Ascending aorta (tissue), 2 donors: ENCODE measurements at regions not wholly inside any gene's neighbourhood (a gene's known extent, or its start where the extent isn't known, plus 50 kb on each side); places are given as distances from the start of the nearest gene placed in this dataset.

ENCODE experiments used
- DNase-seq, 2 donors: peaks; one replicate each; pipeline ENCODE4 v3.0.0-alpha.2; 2019; ENCODE audit warnings: low spot score in 2 of 2
- H3K27ac ChIP-seq, 2 donors: fragments of 200-600 bp; sonication (generic); one replicate each; pipeline ENCODE4 v1.5.1; 2016 to 2017; ENCODE audit warnings: mild to moderate bottlenecking in 1 of 2
- H3K27me3 ChIP-seq: fragments of 200-600 bp; sonication (generic); one replicate; pipeline ENCODE4 v1.5.1; 2017
- H3K36me3 ChIP-seq, 2 donors: fragments of 200-600 bp; sonication (generic); one replicate each; pipeline ENCODE4 v1.5.1; 2016
- H3K4me1 ChIP-seq, 2 donors: fragments of 200-600 bp; sonication (generic); one replicate each; pipeline ENCODE4 v1.5.1; 2016 to 2017; ENCODE audit warnings: mild to moderate bottlenecking in 1 of 2
- H3K4me3 ChIP-seq, 2 donors: fragments of 200-600 bp; sonication (generic); one replicate each; pipeline ENCODE4 v1.5.1; 2016 to 2017; ENCODE audit warnings: mild to moderate bottlenecking in 1 of 2
- H3K9me3 ChIP-seq, 2 donors: fragments of 200-600 bp; sonication (generic); one replicate each; pipeline ENCODE4 v1.5.1; 2016
- CTCF ChIP-seq, 3 experiments: fragments of 200-600 bp in 2 of 3; fragments of 450-650 bp in 1 of 3; sonication (generic) in 2 of 3; IDR thresholded peaks; one replicate each; pipeline ENCODE4 v1.5.1; 2016 to 2019; ENCODE audit warnings: antibody characterized with exemption in 3 of 3, mild to moderate bottlenecking in 1 of 3, moderate library complexity in 1 of 3
- intact Hi-C: fragments of 100-400 bp; cut with DNase I; formaldehyde crosslinking; loops from one replicate; pipeline ENCODE4 v1.15.1; 2023

- Histone ChIP-seq H3K27ac (peak overlapping the region; percentile 6 to 33), H3K27me3 (no peaks in the 10 kb centered on the region), H3K36me3 (no peaks in the 10 kb centered on the region), H3K4me1 (peaks cover 7 to 26% of the 10 kb centered on the region in 2 donors), H3K9me3 (no peaks in the 10 kb centered on the region), H3K4me3 (no peak overlapping the region)
- DNase-seq = no peak
- intact Hi-C loops = loop anchor here (10.0 kb wide), 1 partner anchor 678 kb away; no protein-coding TSS in a partner anchor
- TF ChIP-seq CTCF (IDR thresholded peaks at IDR 0.05) = no peak
Measured at GRCh38 chr4:123783151-123783790, 386.7 kb downstream of the SPRY1 start.

- DNase-seq = no peak
- TF ChIP-seq CTCF (IDR thresholded peaks at IDR 0.05) = no peak
- H3K27ac ChIP-seq = peak overlapping the region; percentile 6 to 33
- no peaks in the 10 kb centered on the region for H3K27me3 ChIP-seq
- H3K36me3 ChIP-seq = no peaks in the 10 kb centered on the region
- no peaks in the 10 kb centered on the region for H3K9me3 ChIP-seq
- peaks cover 7 to 26% of the 10 kb centered on the region in 2 donors for H3K4me1 ChIP-seq
- no peak overlapping the region for H3K4me3 ChIP-seq
- intact Hi-C loops = loop anchor here (10.0 kb wide), 1 partner anchor 679 kb away; no protein-coding TSS in a partner anchor
Measured at GRCh38 chr4:123783921-123784320, 387.3 kb downstream of the SPRY1 start.

- H3K9me3 ChIP-seq = no peaks in the 10 kb centered on the region
- H3K27me3 ChIP-seq = no peaks in the 10 kb centered on the region
- TF ChIP-seq CTCF (IDR thresholded peaks at IDR 0.05) = no peak
- DNase-seq = no peak
- H3K4me1 ChIP-seq = peaks cover 7 to 26% of the 10 kb centered on the region in 2 donors
- intact Hi-C loops = loop anchor here (5.0 to 10.0 kb wide), 2 partner anchors 387 to 680 kb away; partner anchors contain the start of gene SPRY1
- peak overlapping the region in 1 of 2 donors; percentile 27 for H3K27ac ChIP-seq
- H3K4me3 ChIP-seq = no peak overlapping the region
- no peaks in the 10 kb centered on the region for H3K36me3 ChIP-seq
Measured at GRCh38 chr4:123784626-123785025, 388.0 kb downstream of the SPRY1 start.

- intact Hi-C loops = loop anchor here (5.0 to 10.0 kb wide), 2 partner anchors 388 to 681 kb away; partner anchors contain the start of gene SPRY1
- DNase-seq = peak in 1 of 2 donors; percentile 91
Measured at GRCh38 chr4:123785538-123785937, 388.9 kb downstream of the SPRY1 start.

GRCh38 chr4:123786163-123786915 lies 389.7 kb downstream of the SPRY1 start:
- intact Hi-C loops = loop anchor here (2.0 to 10.0 kb wide), 3 partner anchors 46 to 682 kb away; partner anchors contain the start of gene SPRY1
- Histone ChIP-seq H3K4me1 (peaks cover 7 to 26% of the 10 kb centered on the region in 2 donors), H3K9me3 (no peaks in the 10 kb centered on the region), H3K4me3 (peak overlapping the region in 1 of 2 donors; percentile 17), H3K27me3 (no peaks in the 10 kb centered on the region), H3K36me3 (no peaks in the 10 kb centered on the region), H3K27ac (peak overlapping the region; percentile 71 to 72)
- no peak for TF ChIP-seq CTCF (IDR thresholded peaks at IDR 0.05)
- no peak for DNase-seq

More at GRCh38 chr4:123785538-123785937, 388.9 kb downstream of the SPRY1 start:
- Histone ChIP-seq H3K36me3 (no peaks in the 10 kb centered on the region), H3K27ac (peak overlapping the region; percentile 71 to 72), H3K9me3 (no peaks in the 10 kb centered on the region), H3K4me1 (peaks cover 7 to 26% of the 10 kb centered on the region in 2 donors), H3K27me3 (no peaks in the 10 kb centered on the region), H3K4me3 (no peak overlapping the region)
- no peak for TF ChIP-seq CTCF (IDR thresholded peaks at IDR 0.05)
